Tongue (tissue), 1 donor: ENCODE measurements at regions not wholly inside any gene's neighbourhood (a gene's known extent, or its start where the extent isn't known, plus 50 kb on each side); places are given as distances from the start of the nearest gene placed in this dataset.
"Not testable (repeated sequence)": the region's sequence is repeated elsewhere in the genome, so short reads cannot be mapped to it uniquely, and the experiment has no call there.

Source experiments
- DNase-seq: peaks from one replicate; pipeline ENCODE4 v3.0.0-alpha.2; 2015

- not testable (repeated sequence) for DNase-seq
Observed at GRCh38 chrX:140633105-140633504, 76.5 kb upstream of the LINC00632 start.

- DNase-seq: no peak
Observed at GRCh38 chrX:140608111-140608510, 101.4 kb upstream of the LINC00632 start.

GRCh38 chrX:140602140-140602539, 97.3 kb upstream of the SOX3 start:
- no peak for DNase-seq

GRCh38 chrX:140599851-140600250, 95.0 kb upstream of the SOX3 start:
- DNase-seq: no peak

- no peak for DNase-seq
Observed at GRCh38 chrX:140589657-140590056, 84.8 kb upstream of the SOX3 start.

GRCh38 chrX:140586951-140587350, 82.1 kb upstream of the SOX3 start:
- no peak for DNase-seq

GRCh38 chrX:140580478-140580877, 75.6 kb upstream of the SOX3 start:
- no peak for DNase-seq

- DNase-seq: peak; percentile 18
Observed at GRCh38 chrX:140572724-140573123, 67.9 kb upstream of the SOX3 start.

GRCh38 chrX:140563893-140564292, 59.0 kb upstream of the SOX3 start:
- DNase-seq: no peak
